ENCODE measurements at regions not wholly inside any gene's neighbourhood (a gene's known extent, or its start where the extent isn't known, plus 50 kb on each side); places are given as distances from the start of the nearest gene placed in this dataset.

DNA sequence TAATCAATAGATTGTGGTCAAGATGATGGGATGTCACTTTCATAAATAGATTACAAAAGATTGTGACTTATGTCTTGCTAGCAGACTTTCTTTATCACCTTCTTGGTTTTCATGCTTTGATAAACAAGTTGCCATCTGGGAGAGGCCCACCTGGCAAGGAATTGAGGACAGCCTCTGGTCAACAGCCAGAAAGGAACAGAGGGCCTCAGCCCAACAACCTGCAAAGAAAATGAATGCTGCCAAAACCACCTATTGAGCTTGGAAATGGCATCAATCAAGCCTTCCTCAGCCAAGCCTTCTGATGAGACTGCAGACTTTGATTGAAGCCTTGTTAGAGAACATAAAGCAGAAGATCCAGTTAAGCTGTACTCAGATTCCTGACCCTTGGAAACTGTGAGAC is 288.6 kb downstream of the SPRY2 start:
- no peaks in the 10 kb centered on the region for H3K36me3 ChIP-seq (ENCODE audit: control insufficient read depth, insufficient read depth, low read length)
- Mint-ChIP-seq H3K9me3 (no peaks in the 10 kb centered on the region), H3K36me3 (ENCODE audit: low read depth) (no peaks in the 10 kb centered on the region), H3K27ac (no peak overlapping the region), H3K27me3 (ENCODE audit: insufficient read depth) (no peaks in the 10 kb centered on the region), H3K4me3 (no peak overlapping the region), H3K4me1 (peaks cover 4% of the 10 kb centered on the region)
- H3K9me3 ChIP-seq (ENCODE audit: control insufficient read depth, low read length) = no peaks in the 10 kb centered on the region
- no peak for TF ChIP-seq CTCF (conservative IDR thresholded peaks at IDR 0.05)
- no peaks in the 10 kb centered on the region for H3K4me1 ChIP-seq (ENCODE audit: control insufficient read depth, insufficient read depth, low read length)
- H3K27me3 ChIP-seq (ENCODE audit: control insufficient read depth, insufficient read depth, low read length, poor library complexity, severe bottlenecking) = no peaks in the 10 kb centered on the region
- DNase-seq = no peak
- H3K9ac ChIP-seq (ENCODE audit: extremely low read depth, low read length, poor library complexity, severe bottlenecking) = no peak overlapping the region
- no peak overlapping the region for H3K27ac ChIP-seq (ENCODE audit: low read depth, low read length)
- no peak overlapping the region for H3K4me3 ChIP-seq (ENCODE audit: low read length)

- Histone ChIP-seq H3K27me3 (ENCODE audit: control insufficient read depth, insufficient read depth, low read length, poor library complexity, severe bottlenecking) (no peaks in the 10 kb centered on the region), H3K36me3 (ENCODE audit: control insufficient read depth, insufficient read depth, low read length) (no peaks in the 10 kb centered on the region), H3K9ac (ENCODE audit: extremely low read depth, low read length, poor library complexity, severe bottlenecking) (no peak overlapping the region), H3K4me1 (ENCODE audit: control insufficient read depth, insufficient read depth, low read length) (no peaks in the 10 kb centered on the region), H3K9me3 (ENCODE audit: control insufficient read depth, low read length) (no peaks in the 10 kb centered on the region), H3K27ac (ENCODE audit: low read depth, low read length) (no peak overlapping the region), H3K4me3 (ENCODE audit: low read length) (no peak overlapping the region)
- Mint-ChIP-seq H3K4me3 (no peak overlapping the region), H3K27ac (no peak overlapping the region), H3K27me3 (ENCODE audit: insufficient read depth) (no peaks in the 10 kb centered on the region), H3K4me1 (peaks cover 4% of the 10 kb centered on the region), H3K36me3 (ENCODE audit: low read depth) (no peaks in the 10 kb centered on the region), H3K9me3 (no peaks in the 10 kb centered on the region)
- WGBS, 2 experiments (ENCODE audit: insufficient coverage in 1 of 2, insufficient read length in 1 of 2) = no CpG with 5 or more reads among the region's 1 CpG
- no peak for DNase-seq
- TF ChIP-seq CTCF (conservative IDR thresholded peaks at IDR 0.05) = no peak
These were observed 290.7 kb downstream of the SPRY2 start for GRCh38 chr13:80050252-80050651.

GRCh38 chr13:80048802-80049201 is 292.1 kb downstream of the SPRY2 start:
- no peaks in the 10 kb centered on the region for H3K27me3 ChIP-seq (ENCODE audit: control insufficient read depth, insufficient read depth, low read length, poor library complexity, severe bottlenecking)
- H3K36me3 Mint-ChIP-seq (ENCODE audit: low read depth) = no peaks in the 10 kb centered on the region
- H3K27ac Mint-ChIP-seq = no peak overlapping the region
- no peak overlapping the region for H3K4me3 ChIP-seq (ENCODE audit: low read length)
- no peaks in the 10 kb centered on the region for H3K27me3 Mint-ChIP-seq (ENCODE audit: insufficient read depth)
- H3K27ac ChIP-seq (ENCODE audit: low read depth, low read length) = no peak overlapping the region
- no peaks in the 10 kb centered on the region for H3K36me3 ChIP-seq (ENCODE audit: control insufficient read depth, insufficient read depth, low read length)
- peak; percentile 64 for DNase-seq
- H3K9me3 Mint-ChIP-seq = no peaks in the 10 kb centered on the region
- WGBS, 2 experiments (ENCODE audit: insufficient coverage in 1 of 2, insufficient read length in 1 of 2) = 41% methylated on average over 7 of the region's 7 CpGs; no CpG with 5 or more reads in 1 of the 2 experiments
- H3K4me1 ChIP-seq (ENCODE audit: control insufficient read depth, insufficient read depth, low read length) = no peaks in the 10 kb centered on the region
- H3K4me1 Mint-ChIP-seq = peaks cover 4% of the 10 kb centered on the region
- TF ChIP-seq CTCF (conservative IDR thresholded peaks at IDR 0.05) = no peak
- no peak overlapping the region for H3K4me3 Mint-ChIP-seq
- no peak overlapping the region for H3K9ac ChIP-seq (ENCODE audit: extremely low read depth, low read length, poor library complexity, severe bottlenecking)
- H3K9me3 ChIP-seq (ENCODE audit: control insufficient read depth, low read length) = no peaks in the 10 kb centered on the region
